ENCODE measurements at regions not wholly inside any gene's neighbourhood (a gene's known extent, or its start where the extent isn't known, plus 50 kb on each side); places are given as distances from the start of the nearest gene placed in this dataset.

- TF ChIP-seq POLR2A (IDR thresholded peaks at IDR 0.05) (no peak), CTCF (IDR thresholded peaks at IDR 0.05) (no peak), POLR2AphosphoS5 (IDR thresholded peaks at IDR 0.05) (no peak)
These were observed 1357.1 kb upstream of the CADM2 start for GRCh38 chr3:83601704-83602103.

Data from prostate gland (tissue), 2 donors.